H1 (cell line): ENCODE measurements at regions not wholly inside any gene's neighbourhood (a gene's known extent, or its start where the extent isn't known, plus 50 kb on each side); places are given as distances from the start of the nearest gene placed in this dataset.

Experiments used
- CTCF ChIA-PET: fragments of 300-600 bp; sonication (Branson Sonifier 250); formaldehyde crosslinking; loops from one replicate; lab custom pipeline; 2021; ENCODE audit not compliant: partially characterized antibody; lab: Charles Lee
- POLR2A ChIA-PET: fragments of 300-600 bp; sonication (Branson Sonifier 250); formaldehyde crosslinking; loops from one replicate; lab custom pipeline; 2021; ENCODE audit warnings: inconsistent platforms; ENCODE audit not compliant: partially characterized antibody; lab: Charles Lee
- DNase-seq, 2 experiments: peaks; one replicate each; pipeline versions ENCODE4 v3.0.0 to v3.0.0-alpha.2; 2010 to 2022; ENCODE audit warnings: low spot score in 2 of 2, low read depth in 1 of 2, mixed read lengths in 1 of 2
- FAIRE-seq: peaks from 2 replicates; lab custom pipeline; 2011; peaks lifted over from hg19 to GRCh38; lab: Jason Lieb, UNC
- H2AFZ ChIP-seq: 2 replicates; pipeline ENCODE4 v1.8.1; 2012; ENCODE audit warnings: low read length, inconsistent platforms
- H2AK5ac ChIP-seq: 2 replicates; pipeline ENCODE4 v1.6.1; 2013; ENCODE audit warnings: low read depth, low read length
- H2BK120ac ChIP-seq: replicated peaks from 2 replicates; pipeline ENCODE3; 2013; ENCODE audit warnings: low read depth, low read length, inconsistent platforms
- H2BK12ac ChIP-seq: 2 replicates; pipeline ENCODE4 v1.6.1; 2013; ENCODE audit warnings: low read depth, low read length
- H2BK15ac ChIP-seq: 2 replicates; pipeline ENCODE4 v1.6.1; 2013; ENCODE audit warnings: low read length
- H2BK20ac ChIP-seq: 2 replicates; pipeline ENCODE4 v1.6.1; 2013; ENCODE audit warnings: low read length
- H2BK5ac ChIP-seq: 2 replicates; pipeline ENCODE4 v1.6.1; 2013; ENCODE audit warnings: low read depth, low read length
- H3K14ac ChIP-seq: 2 replicates; pipeline ENCODE4 v1.6.1; 2013; ENCODE audit warnings: inconsistent platforms; ENCODE audit not compliant: insufficient read length
- H3K18ac ChIP-seq: 2 replicates; pipeline ENCODE4 v1.6.1; 2013; ENCODE audit warnings: low read length; ENCODE audit errors: extremely low read depth
- H3K23ac ChIP-seq: 2 replicates; pipeline ENCODE4 v1.6.1; 2013; ENCODE audit warnings: inconsistent platforms; ENCODE audit not compliant: insufficient read length
- H3K23me2 ChIP-seq: 2 replicates; pipeline ENCODE4 v1.6.1; 2013; ENCODE audit warnings: low read depth, low read length
- H3K27ac ChIP-seq: 2 replicates; pipeline ENCODE4 v1.6.1; 2011; ENCODE audit warnings: low read depth, low read length, inconsistent platforms
- H3K27me3 ChIP-seq, 4 experiments: replicated peaks in 1 of 4; 1 replicate in 1 of 4; 2 replicates in 3 of 4; pipeline versions ENCODE4 v1.6.1 to v1.8.1; 2011 to 2013; ENCODE audit warnings: low read length in 3 of 4, mild to moderate bottlenecking in 3 of 4, inconsistent platforms in 2 of 4, mixed read lengths in 2 of 4, moderate library complexity in 1 of 4; ENCODE audit not compliant: control insufficient read depth in 3 of 4, insufficient read depth in 3 of 4; ENCODE audit errors: extremely low read depth in 1 of 4
- H3K36me3 ChIP-seq, 4 experiments: 2 replicates each; pipeline versions ENCODE4 v1.6.1 to v1.8.1; 2011 to 2013; ENCODE audit warnings: mild to moderate bottlenecking in 4 of 4, low read length in 3 of 4, moderate library complexity in 2 of 4, control low read depth in 1 of 4, inconsistent platforms in 1 of 4; ENCODE audit not compliant: insufficient read depth in 4 of 4, control insufficient read depth in 2 of 4
- H3K4ac ChIP-seq: replicated peaks from 2 replicates; pipeline ENCODE3; 2013; ENCODE audit warnings: low read length, low read depth, mixed read lengths, inconsistent platforms; ENCODE audit not compliant: insufficient read length
- H3K4me1 ChIP-seq, 4 experiments: replicated peaks in 1 of 4; 1 replicate in 1 of 4; 2 replicates in 3 of 4; pipeline versions ENCODE4 v1.6.1 to v1.8.1; 2011 to 2013; ENCODE audit warnings: low read length in 3 of 4, inconsistent platforms in 2 of 4, mixed read lengths in 1 of 4; ENCODE audit not compliant: insufficient read depth in 4 of 4, control insufficient read depth in 3 of 4
- H3K4me2 ChIP-seq, 2 experiments: 2 replicates each; pipeline versions ENCODE4 v1.6.1 to v1.8.1; 2011 to 2013; ENCODE audit warnings: low read depth in 2 of 2, low read length in 2 of 2, control low read depth in 1 of 2, inconsistent platforms in 1 of 2, mild to moderate bottlenecking in 1 of 2; ENCODE audit not compliant: insufficient read depth in 1 of 2
- H3K4me3 ChIP-seq, 4 experiments: fragments of 200-600, 300-600 bp in 1 of 4; sonication (generic), shearing (Covaris generic), sonication (Bioruptor Twin) in 1 of 4; 2 replicates each; pipeline versions ENCODE4 v1.5.1 to v1.8.1; 2011 to 2016; ENCODE audit warnings: low read length in 4 of 4, low read depth in 3 of 4, control low read depth in 2 of 4, inconsistent platforms in 2 of 4, mild to moderate bottlenecking in 2 of 4, mixed read lengths in 1 of 4, moderate library complexity in 1 of 4; ENCODE audit not compliant: insufficient read depth in 2 of 4; ENCODE audit errors: extremely low read depth in 1 of 4
- H3K56ac ChIP-seq: replicated peaks from 2 replicates; pipeline ENCODE3; 2013; ENCODE audit warnings: low read depth, mild to moderate bottlenecking, mixed read lengths, low read length, inconsistent platforms; ENCODE audit not compliant: insufficient read length
- H3K79me1 ChIP-seq: 2 replicates; pipeline ENCODE4 v1.6.1; 2013; ENCODE audit warnings: low read depth, low read length, control low read depth
- H3K79me2 ChIP-seq, 2 experiments: 2 replicates each; pipeline versions ENCODE4 v1.6.1 to v1.8.1; 2012 to 2013; ENCODE audit warnings: low read length in 2 of 2, mild to moderate bottlenecking in 2 of 2, inconsistent platforms in 1 of 2; ENCODE audit not compliant: insufficient read depth in 2 of 2, control insufficient read depth in 1 of 2
- H3K9ac ChIP-seq, 4 experiments: replicated peaks in 1 of 4; 1 replicate in 1 of 4; 2 replicates in 3 of 4; pipeline versions ENCODE4 v1.6.1 to v1.8.1; 2011 to 2013; ENCODE audit warnings: low read depth in 3 of 4, low read length in 3 of 4, control low read depth in 2 of 4, mild to moderate bottlenecking in 2 of 4, moderate library complexity in 2 of 4, inconsistent platforms in 1 of 4; ENCODE audit errors: extremely low read depth in 1 of 4
- H3K9me3 ChIP-seq, 2 experiments: 2 replicates each; pipeline versions ENCODE4 v1.6.1 to v1.8.1; 2012 to 2013; ENCODE audit warnings: mild to moderate bottlenecking in 2 of 2, moderate library complexity in 2 of 2, control low read depth in 1 of 2, inconsistent platforms in 1 of 2, low read depth in 1 of 2, low read length in 1 of 2, mixed read lengths in 1 of 2; ENCODE audit not compliant: insufficient read depth in 2 of 2
- H4K20me1 ChIP-seq, 2 experiments: replicated peaks in 1 of 2; 2 replicates each; pipeline versions ENCODE3 to v1.8.1; 2011 to 2013; ENCODE audit warnings: inconsistent platforms in 2 of 2, low read length in 2 of 2, mild to moderate bottlenecking in 1 of 2; ENCODE audit not compliant: insufficient read depth in 2 of 2, control insufficient read depth in 1 of 2
- H4K5ac ChIP-seq: 2 replicates; pipeline ENCODE4 v1.6.1; 2013; ENCODE audit warnings: low read length, low read depth, mixed read lengths, inconsistent platforms; ENCODE audit not compliant: insufficient read length
- H4K8ac ChIP-seq: 2 replicates; pipeline ENCODE4 v1.8.0; 2013; ENCODE audit warnings: mild to moderate bottlenecking, moderate library complexity, low read length, inconsistent platforms; ENCODE audit not compliant: insufficient read depth; ENCODE audit errors: extremely low read depth
- H4K91ac ChIP-seq: replicated peaks from 2 replicates; pipeline ENCODE3; 2013; ENCODE audit warnings: low read length, mixed read lengths, inconsistent platforms; ENCODE audit not compliant: insufficient read length
- ASH2L ChIP-seq: fragments of 200-600, 300-600 bp; sonication (generic); IDR thresholded peaks from one replicate; pipeline ENCODE4 v1.7.1; 2017; ENCODE audit warnings: low read length
- E2F6 ChIP-seq: IDR thresholded peaks from 2 replicates; pipeline ENCODE4 v1.6.1; 2012; ENCODE audit warnings: inconsistent platforms
- EGR1 ChIP-seq: IDR thresholded peaks from 2 replicates; pipeline ENCODE4 v1.6.1; 2011; ENCODE audit warnings: low read depth, low read length, borderline replicate concordance
- HDAC2 ChIP-seq, 2 experiments: fragments of 300-600 bp in 1 of 2; sonication (generic) in 1 of 2; IDR thresholded peaks; 2 replicates each; pipeline ENCODE4 v1.6.1; 2011 to 2012; ENCODE audit warnings: low read depth in 2 of 2, low read length in 2 of 2, mild to moderate bottlenecking in 2 of 2, moderate library complexity in 2 of 2, borderline replicate concordance in 1 of 2, inconsistent platforms in 1 of 2
- MAFK ChIP-seq: IDR thresholded peaks from 2 replicates; pipeline ENCODE4 v1.6.1; 2012; ENCODE audit warnings: low read depth, mild to moderate bottlenecking, improper control_type of control experiment, low read length
- PHF8 ChIP-seq: fragments of 200-600 bp; sonication (generic); conservative IDR thresholded peaks from 2 replicates; pipeline ENCODE4 v1.7.1; 2012; ENCODE audit warnings: low read depth, mild to moderate bottlenecking, inconsistent platforms, low read length, moderate library complexity
- POLR2AphosphoS5 ChIP-seq: IDR thresholded peaks from 2 replicates; pipeline ENCODE4 v1.6.1; 2011; ENCODE audit warnings: low read depth, low read length
- SIX5 ChIP-seq: IDR thresholded peaks from 2 replicates; pipeline ENCODE4 v1.6.1; 2011; ENCODE audit warnings: mild to moderate bottlenecking, low read depth, low read length
- SP2 ChIP-seq: IDR thresholded peaks from 2 replicates; pipeline ENCODE4 v1.6.1; 2012; ENCODE audit warnings: mild to moderate bottlenecking, low read length, inconsistent platforms
- SUZ12 ChIP-seq: fragments of 200-600 bp; sonication (generic); IDR thresholded peaks from 2 replicates; pipeline ENCODE4 v1.6.1; 2012; ENCODE audit warnings: mild to moderate bottlenecking, inconsistent platforms, low read length, moderate library complexity, mixed read lengths
- TAF7 ChIP-seq: optimal IDR thresholded peaks from 2 replicates; pipeline ENCODE3; 2011; ENCODE audit warnings: low read depth, mild to moderate bottlenecking, inconsistent platforms, low read length, moderate library complexity, borderline replicate concordance
- TBP ChIP-seq: IDR thresholded peaks from 2 replicates; pipeline ENCODE4 v1.6.1; 2011; ENCODE audit warnings: low read depth, low read length, improper control_type of control experiment
- TEAD4 ChIP-seq: IDR thresholded peaks from 2 replicates; pipeline ENCODE4 v1.6.1; 2012; ENCODE audit warnings: low read depth, low read length, inconsistent platforms, mixed read lengths
- whole genome bisulfite sequencing, 2 experiments: shearing (Covaris generic) in 1 of 2; methylation state at CpG; one replicate each; pipeline versions ENCODE4 v1.1.6 to v1.1.7; 2013 to 2015; ENCODE audit warnings: low lambda C conversion rate in 2 of 2, mixed read lengths in 2 of 2, inconsistent platforms in 1 of 2, low coverage in 1 of 2, missing lambda C conversion rate in 1 of 2; ENCODE audit not compliant: insufficient replicate concordance in 2 of 2, insufficient coverage in 1 of 2, insufficient read length in 1 of 2; ENCODE audit errors: extremely low coverage in 1 of 2, missing lambda C conversion rate in 1 of 2; 5-methylcytosine and 5-hydroxymethylcytosine counted together
- TF ChIP-seq, protein P1 (sequence below): IDR thresholded peaks from 2 replicates; pipeline ENCODE4 v1.6.1; 2011; ENCODE audit warnings: low read length, improper control_type of control experiment

DNA sequence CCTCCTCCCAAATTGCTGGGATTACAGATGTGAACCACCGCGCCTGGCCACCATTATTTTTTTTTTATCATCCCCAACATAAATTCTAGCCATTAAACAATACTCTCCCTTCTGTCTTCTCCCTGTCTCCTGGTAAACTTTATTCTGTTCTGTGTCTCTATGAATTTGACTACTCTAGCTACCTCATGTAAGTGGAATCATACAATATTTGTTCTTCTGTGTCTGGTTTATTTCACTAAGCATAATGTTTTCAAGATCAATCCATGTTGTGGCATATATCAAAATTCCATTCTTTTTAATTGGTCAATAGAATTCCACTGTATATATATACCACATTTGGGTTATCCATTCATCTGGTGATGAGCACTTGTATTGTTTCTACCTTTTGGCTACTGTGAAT, 71.6 kb downstream of the MCFD2 start:
- Histone ChIP-seq H4K91ac (no peak overlapping the region), H3K4me1 (peaks cover 0 to 2% (median 0%) of the 10 kb centered on the region in 4 experiments; a peak in 1 of 7 replicates), H3K4ac (no peak overlapping the region), H2AFZ (no peak overlapping the region), H3K23ac (no peak overlapping the region), H2BK15ac (no peak overlapping the region), H4K8ac (no peak overlapping the region), H3K79me2 (no peaks in the 10 kb centered on the region), H2BK120ac (no peak overlapping the region), H4K5ac (no peak overlapping the region), H3K36me3 (no peaks in the 10 kb centered on the region), H2AK5ac (no peak overlapping the region), H3K56ac (no peak overlapping the region), H2BK5ac (no peak overlapping the region), H3K9ac (no peak overlapping the region), H3K9me3 (no peaks in the 10 kb centered on the region), H3K14ac (no peak overlapping the region), H3K23me2 (no peaks in the 10 kb centered on the region), H3K18ac (no peak overlapping the region), H2BK12ac (no peak overlapping the region), H3K27me3 (no peaks in the 10 kb centered on the region), H3K79me1 (no peaks in the 10 kb centered on the region), H2BK20ac (no peak overlapping the region), H3K4me3 (no peak overlapping the region), H3K4me2 (no peak overlapping the region), H3K27ac (no peak overlapping the region), H4K20me1 (no peaks in the 10 kb centered on the region)
- ChIA-PET CTCF (interaction anchor here (0.6 kb wide), 1 partner anchor 785 kb away, joined by 3 read pairs; no protein-coding TSS in a partner anchor), POLR2A (no interaction called here)
- FAIRE-seq = no peak
- 83% methylated on average over 2 of the region's 2 CpGs; no CpG with 5 or more reads in 1 of the 2 experiments for WGBS, 2 experiments
- no peak for DNase-seq
- TF ChIP-seq MAFK (no peak), SP2 (no peak), SIX5 (no peak), TBP (no peak), EGR1 (no peak), HDAC2 (IDR thresholded peaks at IDR 0.05; ENCODE audit: borderline replicate concordance in 1 of 2, low read depth in 2 of 2, low read length in 2 of 2) (no peak), E2F6 (no peak), POLR2AphosphoS5 (no peak), ASH2L (no peak), SUZ12 (no peak), TAF7 (no peak), PHF8 (no peak), TEAD4 (no peak)
- TF ChIP-seq, protein P1, sequence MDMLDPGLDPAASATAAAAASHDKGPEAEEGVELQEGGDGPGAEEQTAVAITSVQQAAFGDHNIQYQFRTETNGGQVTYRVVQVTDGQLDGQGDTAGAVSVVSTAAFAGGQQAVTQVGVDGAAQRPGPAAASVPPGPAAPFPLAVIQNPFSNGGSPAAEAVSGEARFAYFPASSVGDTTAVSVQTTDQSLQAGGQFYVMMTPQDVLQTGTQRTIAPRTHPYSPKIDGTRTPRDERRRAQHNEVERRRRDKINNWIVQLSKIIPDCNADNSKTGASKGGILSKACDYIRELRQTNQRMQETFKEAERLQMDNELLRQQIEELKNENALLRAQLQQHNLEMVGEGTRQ = no peak
